Omental fat pad (tissue), 3 donors: ENCODE measurements at regions not wholly inside any gene's neighbourhood (a gene's known extent, or its start where the extent isn't known, plus 50 kb on each side); places are given as distances from the start of the nearest gene placed in this dataset.
"Not testable (repeated sequence)": the region's sequence is repeated elsewhere in the genome, so short reads cannot be mapped to it uniquely, and the experiment has no call there.

Experiments
- ATAC-seq: fragments of 150-250 bp; one replicate; pipeline ENCODE4 v1.9.1; 2016; ENCODE audit warnings: mild to moderate bottlenecking, moderate library complexity; ENCODE audit not compliant: low FRiP score
- DNase-seq: peaks from one replicate; pipeline ENCODE4 v3.0.0-alpha.2; 2019; ENCODE audit warnings: low spot score
- CTCF ChIP-seq, 3 donors: fragments of 450-650 bp; IDR thresholded peaks; one replicate each; pipeline ENCODE4 v1.5.1; 2016 to 2017; ENCODE audit warnings: antibody characterized with exemption in 3 of 3, mild to moderate bottlenecking in 3 of 3, moderate library complexity in 2 of 3

GRCh38 chr7:106750773-106751172, 89.8 kb upstream of the CCDC71L start:
- no peak for TF ChIP-seq CTCF (IDR thresholded peaks at IDR 0.05)
- no peak for DNase-seq
- no peak for ATAC-seq

- no peak for TF ChIP-seq CTCF (IDR thresholded peaks at IDR 0.05)
- DNase-seq (no peak), ATAC-seq (no peak)
Observed at GRCh38 chr7:106752367-106752766, 91.4 kb upstream of the CCDC71L start.

- ATAC-seq, DNase-seq: not testable (repeated sequence)
Observed at GRCh38 chr7:106755024-106755423, 94.1 kb upstream of the CCDC71L start.

- no peak for TF ChIP-seq CTCF (IDR thresholded peaks at IDR 0.05)
- ATAC-seq (no peak), DNase-seq (no peak)
Observed at GRCh38 chr7:106755641-106756040, 94.7 kb upstream of the CCDC71L start.

GRCh38 chr7:106756071-106756470, 95.1 kb upstream of the CCDC71L start:
- DNase-seq (no peak), ATAC-seq (no peak)
- TF ChIP-seq CTCF (IDR thresholded peaks at IDR 0.05), result no peak

GRCh38 chr7:106756884-106757283, 95.9 kb upstream of the CCDC71L start:
- ATAC-seq, result no peak

GRCh38 chr7:106757846-106758245, 96.9 kb upstream of the CCDC71L start:
- no peak for DNase-seq
- no peak for TF ChIP-seq CTCF (IDR thresholded peaks at IDR 0.05)
- ATAC-seq, result peak; percentile 68

More at GRCh38 chr7:106756884-106757283, 95.9 kb upstream of the CCDC71L start:
- no peak for TF ChIP-seq CTCF (IDR thresholded peaks at IDR 0.05)
- DNase-seq, result no peak

- DNase-seq, ATAC-seq: not testable (repeated sequence)
Observed at GRCh38 chr7:106762845-106763244, 101.9 kb upstream of the CCDC71L start.
